Choroid plexus epithelial cell (primary cell): ENCODE measurements at regions not wholly inside any gene's neighbourhood (a gene's known extent, or its start where the extent isn't known, plus 50 kb on each side); places are given as distances from the start of the nearest gene placed in this dataset.
A peak's percentile ranks its signal among the peaks of the same experiment; 100 is the strongest.

Experiments used
- DNase-seq: peaks from one replicate; pipeline ENCODE4 v3.0.0-alpha.2; 2010; ENCODE audit warnings: low read depth
- H3K4me3 ChIP-seq: 2 replicates; pipeline ENCODE4 v1.5.1; 2011; ENCODE audit warnings: low read depth, mild to moderate bottlenecking, control low read depth, low read length, moderate library complexity
- TF ChIP-seq, protein P1 (sequence below): conservative IDR thresholded peaks from 2 replicates; pipeline ENCODE4 v1.5.1; 2011; ENCODE audit warnings: low read depth, mild to moderate bottlenecking, control low read depth, inconsistent platforms, low read length, moderate library complexity

DNA sequence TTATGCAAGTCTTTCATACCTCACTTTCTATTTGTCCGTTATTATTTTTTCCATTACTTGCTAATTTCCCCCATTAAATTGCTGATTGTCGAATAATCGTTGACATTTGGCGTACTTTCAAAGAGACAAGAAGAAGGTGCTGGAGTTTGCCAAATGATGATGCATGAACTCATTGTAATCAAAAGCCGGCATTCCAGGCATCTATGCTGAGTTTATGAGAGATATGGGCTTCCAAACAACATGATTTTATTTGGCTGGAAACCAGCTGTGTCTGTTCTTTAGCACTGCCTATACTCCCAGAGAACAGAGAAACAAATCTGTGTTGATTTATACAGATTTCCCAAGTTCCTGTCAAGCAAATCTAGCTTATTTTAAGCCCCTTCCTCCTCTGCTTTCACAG lies 80.8 kb upstream of the RPS6KA3 start:
- no peak overlapping the region for H3K4me3 ChIP-seq
- DNase-seq = peak; percentile 63
- TF ChIP-seq, protein P1, sequence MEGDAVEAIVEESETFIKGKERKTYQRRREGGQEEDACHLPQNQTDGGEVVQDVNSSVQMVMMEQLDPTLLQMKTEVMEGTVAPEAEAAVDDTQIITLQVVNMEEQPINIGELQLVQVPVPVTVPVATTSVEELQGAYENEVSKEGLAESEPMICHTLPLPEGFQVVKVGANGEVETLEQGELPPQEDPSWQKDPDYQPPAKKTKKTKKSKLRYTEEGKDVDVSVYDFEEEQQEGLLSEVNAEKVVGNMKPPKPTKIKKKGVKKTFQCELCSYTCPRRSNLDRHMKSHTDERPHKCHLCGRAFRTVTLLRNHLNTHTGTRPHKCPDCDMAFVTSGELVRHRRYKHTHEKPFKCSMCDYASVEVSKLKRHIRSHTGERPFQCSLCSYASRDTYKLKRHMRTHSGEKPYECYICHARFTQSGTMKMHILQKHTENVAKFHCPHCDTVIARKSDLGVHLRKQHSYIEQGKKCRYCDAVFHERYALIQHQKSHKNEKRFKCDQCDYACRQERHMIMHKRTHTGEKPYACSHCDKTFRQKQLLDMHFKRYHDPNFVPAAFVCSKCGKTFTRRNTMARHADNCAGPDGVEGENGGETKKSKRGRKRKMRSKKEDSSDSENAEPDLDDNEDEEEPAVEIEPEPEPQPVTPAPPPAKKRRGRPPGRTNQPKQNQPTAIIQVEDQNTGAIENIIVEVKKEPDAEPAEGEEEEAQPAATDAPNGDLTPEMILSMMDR = no peak

DNA sequence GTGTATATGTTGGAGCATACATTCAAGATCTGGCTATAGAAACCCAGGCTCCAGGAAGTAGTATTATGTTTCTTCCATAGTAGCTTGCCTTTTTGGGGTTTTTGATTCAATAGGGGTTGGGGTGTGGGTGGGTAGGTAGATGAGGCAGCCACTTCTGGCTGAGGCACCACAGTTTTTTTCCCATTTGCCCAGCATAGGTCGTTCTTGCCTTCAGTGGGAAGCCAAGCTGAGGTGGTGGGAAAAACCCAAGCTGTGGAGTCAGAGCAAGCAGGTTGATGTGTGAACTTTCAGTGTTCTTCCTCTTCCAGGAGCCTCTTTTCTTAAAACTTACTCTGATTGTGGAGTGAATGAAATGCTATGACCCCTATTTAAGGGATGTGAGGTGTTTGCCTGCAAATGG lies 67.0 kb upstream of the RPS6KA3 start:
- no peak for DNase-seq
- TF ChIP-seq, protein P1 = no peak
- H3K4me3 ChIP-seq = no peak overlapping the region

DNA sequence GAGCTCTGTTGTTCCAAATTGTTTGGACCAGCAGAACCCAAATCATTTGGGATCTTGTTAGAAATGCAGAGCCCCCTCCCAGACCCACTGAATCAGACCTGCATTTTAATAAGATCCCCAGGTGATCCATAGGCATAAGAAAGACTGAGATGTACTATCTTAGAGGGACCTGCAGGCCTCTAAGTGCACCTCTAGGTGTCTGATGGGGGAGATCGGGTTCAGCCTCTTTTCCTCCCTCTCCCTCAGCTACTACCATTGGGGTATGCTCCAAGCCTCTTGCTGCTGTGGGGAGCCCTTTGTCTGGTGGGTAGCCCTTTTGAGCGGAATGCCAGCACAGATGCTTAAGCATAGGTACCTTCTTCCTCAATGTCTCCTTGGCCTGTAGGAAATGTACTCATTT lies 63.8 kb upstream of the RPS6KA3 start:
- DNase-seq = no peak
- no peak overlapping the region for H3K4me3 ChIP-seq
- TF ChIP-seq, protein P1 = no peak

DNA sequence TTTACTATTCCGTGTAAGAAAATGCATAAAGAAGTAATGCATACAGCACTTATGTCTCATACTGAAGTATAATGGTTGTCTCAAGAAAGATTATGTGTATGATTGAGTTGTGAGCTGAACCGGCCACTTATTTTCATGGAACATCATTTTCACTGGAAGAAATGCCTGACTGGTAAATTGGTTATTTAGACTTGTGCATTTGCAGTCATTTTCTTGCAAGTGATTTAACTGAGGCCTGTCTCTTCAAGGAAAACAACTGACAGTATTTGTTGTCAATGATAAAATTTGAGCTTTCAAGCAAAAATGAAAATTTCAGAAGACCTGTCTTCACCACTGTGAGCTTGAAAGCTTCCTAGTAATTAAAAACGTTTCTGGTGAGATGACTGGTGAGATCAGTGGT lies 62.7 kb upstream of the RPS6KA3 start:
- DNase-seq = no peak
- TF ChIP-seq, protein P1 = no peak
- no peak overlapping the region for H3K4me3 ChIP-seq

DNA sequence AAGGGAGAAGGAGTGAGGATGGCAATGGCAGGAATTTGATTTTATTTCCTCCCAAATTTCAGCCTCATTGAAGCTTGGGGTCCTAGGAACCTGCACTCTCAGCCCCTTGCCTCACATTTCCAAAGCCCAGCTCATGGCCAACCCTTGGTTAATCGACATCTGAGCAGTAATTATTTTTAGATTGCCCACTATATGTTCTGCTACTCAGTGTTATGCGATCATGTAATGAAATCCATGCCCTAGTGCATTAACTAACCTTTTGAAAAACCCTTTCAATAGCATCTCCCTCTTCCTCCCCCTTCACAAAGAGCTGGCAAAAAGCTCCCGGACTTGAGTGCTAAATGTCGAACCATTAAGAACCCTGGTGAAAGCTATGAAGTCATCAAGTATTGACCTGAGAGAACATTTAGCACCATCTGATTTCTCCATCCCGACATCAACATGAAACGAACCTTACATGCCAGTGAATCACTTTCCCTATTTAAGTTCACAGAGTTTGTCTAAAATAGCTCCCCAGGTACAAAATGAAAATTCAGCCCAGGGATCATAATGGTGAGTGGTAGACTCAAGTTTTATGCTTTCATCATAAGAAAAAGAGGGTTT lies 59.2 kb upstream of the RPS6KA3 start:
- TF ChIP-seq, protein P1 = no peak
- no peak overlapping the region for H3K4me3 ChIP-seq
- DNase-seq = no peak

DNA sequence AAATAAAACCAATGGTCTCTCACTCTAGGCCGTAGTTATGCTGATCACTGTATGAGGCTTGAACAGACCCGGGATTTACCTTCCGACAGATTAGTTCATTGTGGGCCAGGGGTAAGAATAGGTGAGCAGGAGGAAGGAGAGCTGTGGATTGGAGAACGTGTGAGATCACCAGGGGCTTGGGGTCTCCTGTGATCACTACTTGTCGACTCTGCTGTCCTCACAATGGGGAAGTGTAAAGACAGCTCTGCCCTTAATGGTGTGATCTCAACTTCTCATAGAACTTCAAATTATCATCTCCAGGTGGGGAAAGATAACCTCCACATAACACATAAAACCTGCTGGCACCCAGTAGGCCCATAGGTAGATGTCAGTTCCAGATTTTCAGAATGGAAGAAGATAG lies 56.2 kb upstream of the RPS6KA3 start:
- DNase-seq = no peak
- TF ChIP-seq, protein P1 = no peak
- no peak overlapping the region for H3K4me3 ChIP-seq

DNA sequence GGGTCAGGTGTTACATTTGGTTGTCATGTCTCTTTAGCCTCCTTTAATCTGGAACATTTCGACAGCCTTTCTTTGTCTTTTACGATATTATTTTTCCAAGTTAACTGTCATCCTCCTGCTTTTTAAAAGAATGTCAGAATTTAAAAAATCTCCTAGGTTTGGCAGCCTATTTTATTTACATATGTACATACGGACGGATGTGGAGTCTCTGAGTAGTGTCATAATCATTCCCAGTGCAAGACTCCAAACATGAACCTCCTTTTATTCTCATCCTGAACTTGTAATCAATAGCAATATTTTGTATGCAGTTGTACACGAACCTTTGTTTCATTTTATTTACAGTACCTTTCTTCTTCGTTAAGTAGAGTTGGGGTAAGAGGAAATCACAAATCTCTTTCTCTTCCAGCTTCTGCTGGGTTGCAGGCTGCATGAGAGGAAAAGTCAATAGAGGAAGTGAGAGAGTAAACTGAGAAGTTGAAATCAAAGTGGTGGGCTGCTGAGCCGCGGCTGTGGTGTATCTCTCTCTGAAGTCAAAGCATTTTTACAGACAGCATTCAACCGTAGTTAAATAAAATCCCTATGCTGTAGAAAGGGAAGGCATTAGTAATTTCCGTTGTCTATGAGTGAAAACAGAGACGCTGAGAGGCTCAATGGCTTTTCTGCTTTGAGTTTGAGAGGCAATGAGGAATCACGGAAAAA lies 53.9 kb upstream of the RPS6KA3 start:
- no peak for DNase-seq
- TF ChIP-seq, protein P1 = no peak
- peak overlapping the region; percentile 33 for H3K4me3 ChIP-seq
